Smooth muscle cell (in vitro differentiated cells): ENCODE measurements at regions not wholly inside any gene's neighbourhood (a gene's known extent, or its start where the extent isn't known, plus 50 kb on each side); places are given as distances from the start of the nearest gene placed in this dataset.

Source experiments
- DNase-seq: peaks from one replicate; lab custom pipeline; 2025; ENCODE audit not compliant: unreplicated experiment; lab: John Stamatoyannopoulos, UW
- H2AFZ ChIP-seq: fragments of 200-600 bp; sonication (generic); 2 replicates; pipeline ENCODE4 v1.6.0; 2016; ENCODE audit warnings: antibody characterized with exemption, low read depth, mild to moderate bottlenecking
- H3F3A ChIP-seq: fragments of 200-600 bp; sonication (generic); 2 replicates; pipeline ENCODE4 v1.6.0; 2017; ENCODE audit warnings: antibody characterized with exemption, low read depth
- H3K27ac ChIP-seq: fragments of 200-600 bp; sonication (generic); 2 replicates; pipeline ENCODE4 v1.5.1; 2016; ENCODE audit warnings: low read depth, mild to moderate bottlenecking
- H3K27me3 ChIP-seq: fragments of 200-600 bp; sonication (generic); 2 replicates; pipeline ENCODE4 v1.6.1; 2016; ENCODE audit warnings: low read depth, mild to moderate bottlenecking
- H3K36me3 ChIP-seq: fragments of 200-600 bp; sonication (generic); 2 replicates; pipeline ENCODE4 v1.5.1; 2016; ENCODE audit warnings: low read depth
- H3K4me1 ChIP-seq: fragments of 200-600 bp; sonication (generic); 2 replicates; pipeline ENCODE4 v1.5.1; 2016; ENCODE audit warnings: low read depth
- H3K4me2 ChIP-seq: fragments of 200-600 bp; sonication (generic); 2 replicates; pipeline ENCODE4 v1.6.0; 2016; ENCODE audit warnings: mild to moderate bottlenecking
- H3K4me3 ChIP-seq: fragments of 200-600 bp; sonication (generic); 2 replicates; pipeline ENCODE4 v1.5.1; 2016; ENCODE audit warnings: mild to moderate bottlenecking
- H3K79me2 ChIP-seq: fragments of 200-600 bp; sonication (generic); 2 replicates; pipeline ENCODE4 v1.6.0; 2016; ENCODE audit warnings: low read depth, mild to moderate bottlenecking
- H3K9ac ChIP-seq: fragments of 200-600 bp; sonication (generic); 2 replicates; pipeline ENCODE4 v1.6.0; 2016; ENCODE audit warnings: low read depth
- H3K9me3 ChIP-seq: fragments of 200-600 bp; sonication (generic); replicated peaks from 2 replicates; pipeline ENCODE4 v1.5.1; 2016; ENCODE audit warnings: low read depth
- H4K20me1 ChIP-seq: fragments of 200-600 bp; sonication (generic); 2 replicates; pipeline ENCODE4 v1.6.0; 2016; ENCODE audit warnings: low read depth
- CTCF ChIP-seq: fragments of 200-600 bp; sonication (generic); IDR thresholded peaks from 2 replicates; pipeline ENCODE4 v1.5.1; 2017; ENCODE audit warnings: borderline replicate concordance, mild to moderate bottlenecking, antibody characterized with exemption; ENCODE audit not compliant: insufficient read depth, poor library complexity, severe bottlenecking
- WGBS: methylation state at CpG from one replicate; pipeline ENCODE4 v1.1.7; 2016; ENCODE audit warnings: low lambda C conversion rate; 5-methylcytosine and 5-hydroxymethylcytosine counted together

- Histone ChIP-seq H3K9ac (no peak overlapping the region), H3K27ac (no peak overlapping the region), H3K4me1 (no peaks in the 10 kb centered on the region), H3K4me3 (no peak overlapping the region), H3K36me3 (no peaks in the 10 kb centered on the region), H4K20me1 (no peaks in the 10 kb centered on the region), H3K4me2 (no peak overlapping the region), H2AFZ (no peak overlapping the region), H3F3A (no peaks in the 10 kb centered on the region), H3K27me3 (no peaks in the 10 kb centered on the region), H3K9me3 (no peaks in the 10 kb centered on the region), H3K79me2 (no peaks in the 10 kb centered on the region)
- no peak for TF ChIP-seq CTCF
- 93% methylated on average over 16 of the region's 16 CpGs for WGBS
- DNase-seq, result no peak
Measured at GRCh38 chr10:128483216-128483615, 357.0 kb upstream of the MKI67 start.

- no peak for TF ChIP-seq CTCF
- H3K4me1 ChIP-seq, result no peaks in the 10 kb centered on the region
- no peaks in the 10 kb centered on the region for H3K9me3 ChIP-seq
- H2AFZ ChIP-seq, result no peak overlapping the region
- no peaks in the 10 kb centered on the region for H3F3A ChIP-seq
- H3K79me2 ChIP-seq, result no peaks in the 10 kb centered on the region
- H3K4me2 ChIP-seq, result no peak overlapping the region
- H4K20me1 ChIP-seq, result no peaks in the 10 kb centered on the region
- H3K4me3 ChIP-seq, result no peak overlapping the region
- no peaks in the 10 kb centered on the region for H3K36me3 ChIP-seq
- H3K9ac ChIP-seq, result no peak overlapping the region
- 97% methylated on average over 5 of the region's 5 CpGs for WGBS
- DNase-seq, result no peak
- no peaks in the 10 kb centered on the region for H3K27me3 ChIP-seq
- H3K27ac ChIP-seq, result no peak overlapping the region
Measured at GRCh38 chr10:128484041-128484440, 357.8 kb upstream of the MKI67 start.

GRCh38 chr10:128485701-128486235 lies 359.5 kb upstream of the MKI67 start:
- no peak for DNase-seq
- H3K27me3 ChIP-seq, result no peaks in the 10 kb centered on the region
- H4K20me1 ChIP-seq, result no peaks in the 10 kb centered on the region
- H3K36me3 ChIP-seq, result no peaks in the 10 kb centered on the region
- no peak for TF ChIP-seq CTCF
- no peak overlapping the region for H3K4me3 ChIP-seq
- no peaks in the 10 kb centered on the region for H3K9me3 ChIP-seq
- no peaks in the 10 kb centered on the region for H3F3A ChIP-seq
- no peaks in the 10 kb centered on the region for H3K4me1 ChIP-seq
- H3K9ac ChIP-seq, result no peak overlapping the region
- no peak overlapping the region for H2AFZ ChIP-seq
- 73% methylated on average over 7 of the region's 7 CpGs for WGBS
- H3K27ac ChIP-seq, result no peak overlapping the region
- H3K79me2 ChIP-seq, result no peaks in the 10 kb centered on the region
- H3K4me2 ChIP-seq, result no peak overlapping the region

GRCh38 chr10:128487517-128487916 lies 361.3 kb upstream of the MKI67 start:
- H3K36me3 ChIP-seq, result no peaks in the 10 kb centered on the region
- H3K27ac ChIP-seq, result no peak overlapping the region
- H3K9ac ChIP-seq, result no peak overlapping the region
- H4K20me1 ChIP-seq, result no peaks in the 10 kb centered on the region
- no peak for DNase-seq
- no peak for TF ChIP-seq CTCF
- no peaks in the 10 kb centered on the region for H3K27me3 ChIP-seq
- no peak overlapping the region for H2AFZ ChIP-seq
- no peaks in the 10 kb centered on the region for H3F3A ChIP-seq
- no peaks in the 10 kb centered on the region for H3K4me1 ChIP-seq
- WGBS, result 93% methylated on average over 15 of the region's 16 CpGs
- H3K4me3 ChIP-seq, result no peak overlapping the region
- H3K9me3 ChIP-seq, result no peaks in the 10 kb centered on the region
- H3K4me2 ChIP-seq, result no peak overlapping the region
- H3K79me2 ChIP-seq, result no peaks in the 10 kb centered on the region
